ENCODE measurements at regions not wholly inside any gene's neighbourhood (a gene's known extent, or its start where the extent isn't known, plus 50 kb on each side); places are given as distances from the start of the nearest gene placed in this dataset.

DNA sequence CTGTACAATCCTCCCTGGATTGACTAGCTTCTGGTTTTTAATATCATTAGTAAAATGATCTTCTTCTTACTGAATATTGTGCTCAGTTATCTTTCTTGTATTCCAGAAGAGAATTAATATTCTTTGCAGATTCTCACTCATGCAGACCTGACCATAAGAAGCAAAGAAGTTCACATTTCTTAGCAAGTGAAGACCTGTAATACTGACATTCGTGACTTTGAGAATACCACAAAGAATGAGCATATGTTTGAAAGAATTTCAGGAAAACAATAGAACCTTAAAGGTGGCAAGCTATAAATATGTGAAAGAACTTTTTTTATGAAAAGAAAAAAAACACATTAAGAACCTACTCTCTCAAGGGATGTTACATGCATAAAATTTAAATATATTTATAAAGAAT, 371.6 kb downstream of the JRKL start:
- no peak for TF ChIP-seq HOXB5 (CRISPR knock-in tag; IDR thresholded peaks at IDR 0.05)
- TF ChIP-seq POLR2A (IDR thresholded peaks at IDR 0.05; ENCODE audit: low read length), result no peak
- TF ChIP-seq, protein P1, sequence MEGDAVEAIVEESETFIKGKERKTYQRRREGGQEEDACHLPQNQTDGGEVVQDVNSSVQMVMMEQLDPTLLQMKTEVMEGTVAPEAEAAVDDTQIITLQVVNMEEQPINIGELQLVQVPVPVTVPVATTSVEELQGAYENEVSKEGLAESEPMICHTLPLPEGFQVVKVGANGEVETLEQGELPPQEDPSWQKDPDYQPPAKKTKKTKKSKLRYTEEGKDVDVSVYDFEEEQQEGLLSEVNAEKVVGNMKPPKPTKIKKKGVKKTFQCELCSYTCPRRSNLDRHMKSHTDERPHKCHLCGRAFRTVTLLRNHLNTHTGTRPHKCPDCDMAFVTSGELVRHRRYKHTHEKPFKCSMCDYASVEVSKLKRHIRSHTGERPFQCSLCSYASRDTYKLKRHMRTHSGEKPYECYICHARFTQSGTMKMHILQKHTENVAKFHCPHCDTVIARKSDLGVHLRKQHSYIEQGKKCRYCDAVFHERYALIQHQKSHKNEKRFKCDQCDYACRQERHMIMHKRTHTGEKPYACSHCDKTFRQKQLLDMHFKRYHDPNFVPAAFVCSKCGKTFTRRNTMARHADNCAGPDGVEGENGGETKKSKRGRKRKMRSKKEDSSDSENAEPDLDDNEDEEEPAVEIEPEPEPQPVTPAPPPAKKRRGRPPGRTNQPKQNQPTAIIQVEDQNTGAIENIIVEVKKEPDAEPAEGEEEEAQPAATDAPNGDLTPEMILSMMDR (IDR thresholded peaks at IDR 0.05), result no peak
- no peak for TF ChIP-seq ESRRA (IDR thresholded peaks at IDR 0.05; ENCODE audit: borderline replicate concordance, low read length)
- TF ChIP-seq, protein P2, sequence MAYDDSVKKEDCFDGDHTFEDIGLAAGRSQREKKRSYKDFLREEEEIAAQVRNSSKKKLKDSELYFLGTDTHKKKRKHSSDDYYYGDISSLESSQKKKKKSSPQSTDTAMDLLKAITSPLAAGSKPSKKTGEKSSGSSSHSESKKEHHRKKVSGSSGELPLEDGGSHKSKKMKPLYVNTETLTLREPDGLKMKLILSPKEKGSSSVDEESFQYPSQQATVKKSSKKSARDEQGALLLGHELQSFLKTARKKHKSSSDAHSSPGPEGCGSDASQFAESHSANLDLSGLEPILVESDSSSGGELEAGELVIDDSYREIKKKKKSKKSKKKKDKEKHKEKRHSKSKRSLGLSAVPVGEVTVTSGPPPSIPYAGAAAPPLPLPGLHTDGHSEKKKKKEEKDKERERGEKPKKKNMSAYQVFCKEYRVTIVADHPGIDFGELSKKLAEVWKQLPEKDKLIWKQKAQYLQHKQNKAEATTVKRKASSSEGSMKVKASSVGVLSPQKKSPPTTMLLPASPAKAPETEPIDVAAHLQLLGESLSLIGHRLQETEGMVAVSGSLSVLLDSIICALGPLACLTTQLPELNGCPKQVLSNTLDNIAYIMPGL (CRISPR knock-in tag; IDR thresholded peaks at IDR 0.05; ENCODE audit: borderline replicate concordance), result no peak
- TF ChIP-seq MAFK (IDR thresholded peaks at IDR 0.05; ENCODE audit: partially characterized antibody), result no peak
- no peak for TF ChIP-seq SMC3 (IDR thresholded peaks at IDR 0.05)
- TF ChIP-seq HOXB13 (CRISPR knock-in tag; IDR thresholded peaks at IDR 0.05; ENCODE audit: low read depth), result no peak
- TF ChIP-seq RAD21 (conservative IDR thresholded peaks at IDR 0.05 in 1 of 2, IDR thresholded peaks at IDR 0.05 in 1 of 2), result no peak
- TF ChIP-seq CHD4 (IDR thresholded peaks at IDR 0.05; ENCODE audit: borderline replicate concordance), result no peak
- TF ChIP-seq, protein P3, sequence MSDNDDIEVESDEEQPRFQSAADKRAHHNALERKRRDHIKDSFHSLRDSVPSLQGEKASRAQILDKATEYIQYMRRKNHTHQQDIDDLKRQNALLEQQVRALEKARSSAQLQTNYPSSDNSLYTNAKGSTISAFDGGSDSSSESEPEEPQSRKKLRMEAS (IDR thresholded peaks at IDR 0.05), result no peak

All from A549 (cell line).